Mesothelial cell of epicardium (in vitro differentiated cells): ENCODE measurements at regions not wholly inside any gene's neighbourhood (a gene's known extent, or its start where the extent isn't known, plus 50 kb on each side); places are given as distances from the start of the nearest gene placed in this dataset.

Experiments used
- DNase-seq, 2 experiments: peaks; one replicate each; pipeline ENCODE4 v3.0.0; 2021; ENCODE audit warnings: low spot score in 2 of 2; ENCODE audit not compliant: unreplicated experiment in 2 of 2
- H3K27ac Mint-ChIP-seq: 2 replicates; pipeline ENCODE4 v1.8.0; 2021; ENCODE audit warnings: mixed read lengths
- H3K27me3 Mint-ChIP-seq: 2 replicates; pipeline ENCODE4 v1.8.0; 2021; ENCODE audit warnings: low read depth, mixed read lengths
- H3K36me3 Mint-ChIP-seq: 2 replicates; pipeline ENCODE4 v1.8.0; 2021; ENCODE audit warnings: mixed read lengths
- H3K4me1 Mint-ChIP-seq: 2 replicates; pipeline ENCODE4 v1.8.0; 2021; ENCODE audit warnings: mixed read lengths
- H3K4me3 Mint-ChIP-seq: 2 replicates; pipeline ENCODE4 v1.8.0; 2021; ENCODE audit warnings: mild to moderate bottlenecking, moderate library complexity, mixed read lengths
- H3K9me3 Mint-ChIP-seq: 2 replicates; pipeline ENCODE4 v1.8.0; 2021; ENCODE audit warnings: mixed read lengths
- CTCF ChIP-seq: fragments of 200-600 bp; sonication (generic); IDR thresholded peaks from one replicate; pipeline ENCODE4 v1.5.0; 2021; ENCODE audit warnings: antibody characterized with exemption; ENCODE audit not compliant: unreplicated experiment

DNA sequence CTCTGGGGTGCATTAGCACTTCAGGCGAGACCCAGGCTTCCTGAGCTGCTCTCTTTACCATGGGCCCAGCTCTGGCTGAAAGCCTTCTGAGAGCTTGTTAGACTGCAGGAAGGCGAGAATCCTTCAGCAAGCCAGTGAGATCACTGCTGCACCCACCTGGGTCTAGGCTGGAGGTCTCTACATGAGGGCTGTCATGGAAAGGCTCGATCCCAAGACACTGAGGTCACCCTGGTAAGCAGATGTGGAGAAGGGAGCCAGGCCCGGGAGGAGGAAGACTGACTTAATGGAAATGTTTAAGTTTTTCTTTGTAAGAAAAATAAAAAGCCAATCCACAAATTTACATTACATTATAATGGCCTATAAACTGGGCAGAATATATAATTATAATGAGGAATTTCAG, 684.5 kb downstream of the TNS3 start:
- H3K27me3 Mint-ChIP-seq = peaks cover 18% of the 10 kb centered on the region
- DNase-seq = no peak
- no peak for TF ChIP-seq CTCF
- no peak overlapping the region for H3K4me3 Mint-ChIP-seq
- H3K9me3 Mint-ChIP-seq = peaks cover 21% of the 10 kb centered on the region
- H3K36me3 Mint-ChIP-seq = peaks cover 5% of the 10 kb centered on the region
- peaks cover 15% of the 10 kb centered on the region for H3K4me1 Mint-ChIP-seq
- H3K27ac Mint-ChIP-seq = no peak overlapping the region

- Mint-ChIP-seq H3K9me3 (peaks cover 48% of the 10 kb centered on the region), H3K27ac (no peak overlapping the region), H3K4me1 (peaks cover 12% of the 10 kb centered on the region), H3K4me3 (no peak overlapping the region), H3K27me3 (no peaks in the 10 kb centered on the region), H3K36me3 (peaks cover 14% of the 10 kb centered on the region)
- no peak for TF ChIP-seq CTCF
- no peak for DNase-seq
Observed at GRCh38 chr7:46886669-46887374, 695.1 kb downstream of the TNS3 start.

GRCh38 chr7:46885167-46885566, 696.7 kb downstream of the TNS3 start:
- H3K36me3 Mint-ChIP-seq = peaks cover 14% of the 10 kb centered on the region
- H3K27me3 Mint-ChIP-seq = no peaks in the 10 kb centered on the region
- peaks cover 39% of the 10 kb centered on the region for H3K9me3 Mint-ChIP-seq
- no peak overlapping the region for H3K4me3 Mint-ChIP-seq
- H3K4me1 Mint-ChIP-seq = peaks cover 23% of the 10 kb centered on the region
- no peak for DNase-seq
- H3K27ac Mint-ChIP-seq = no peak overlapping the region
- TF ChIP-seq CTCF = no peak

DNA sequence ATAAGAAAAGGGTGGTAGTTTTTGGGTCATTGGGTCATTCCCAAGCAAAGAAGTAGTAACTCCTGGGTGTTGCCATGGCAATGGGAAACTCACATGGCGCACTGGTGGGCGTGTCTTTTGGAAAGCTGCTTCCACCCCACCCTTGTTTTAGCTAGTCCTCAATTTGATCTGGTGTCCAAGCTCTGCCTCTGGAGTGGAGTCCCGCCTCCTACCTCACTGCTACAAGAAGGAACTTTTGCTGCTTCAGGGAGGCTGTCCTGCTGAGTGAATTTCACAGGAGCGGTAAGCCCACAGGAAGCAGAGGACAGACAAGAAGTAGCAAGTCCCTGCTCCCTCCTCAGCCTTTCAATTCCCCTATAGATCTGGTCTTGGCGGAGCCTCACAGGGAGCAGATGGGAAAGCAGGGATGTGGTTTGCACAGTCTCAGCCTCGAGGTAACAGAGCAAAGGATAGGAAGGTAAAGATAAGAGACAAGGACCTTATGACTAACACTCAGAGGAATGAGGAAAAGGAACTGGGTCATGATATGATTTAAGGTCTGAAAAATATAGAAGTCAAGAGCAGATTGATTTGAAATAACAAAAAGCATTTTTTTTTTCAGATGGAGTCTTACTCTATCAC, 700.3 kb downstream of the TNS3 start:
- Mint-ChIP-seq H3K36me3 (peaks cover 8% of the 10 kb centered on the region), H3K9me3 (peaks cover 24% of the 10 kb centered on the region), H3K4me3 (no peak overlapping the region), H3K4me1 (peaks cover 35% of the 10 kb centered on the region), H3K27ac (peak overlapping the region; percentile 55), H3K27me3 (no peaks in the 10 kb centered on the region)
- no peak for DNase-seq
- no peak for TF ChIP-seq CTCF

DNA sequence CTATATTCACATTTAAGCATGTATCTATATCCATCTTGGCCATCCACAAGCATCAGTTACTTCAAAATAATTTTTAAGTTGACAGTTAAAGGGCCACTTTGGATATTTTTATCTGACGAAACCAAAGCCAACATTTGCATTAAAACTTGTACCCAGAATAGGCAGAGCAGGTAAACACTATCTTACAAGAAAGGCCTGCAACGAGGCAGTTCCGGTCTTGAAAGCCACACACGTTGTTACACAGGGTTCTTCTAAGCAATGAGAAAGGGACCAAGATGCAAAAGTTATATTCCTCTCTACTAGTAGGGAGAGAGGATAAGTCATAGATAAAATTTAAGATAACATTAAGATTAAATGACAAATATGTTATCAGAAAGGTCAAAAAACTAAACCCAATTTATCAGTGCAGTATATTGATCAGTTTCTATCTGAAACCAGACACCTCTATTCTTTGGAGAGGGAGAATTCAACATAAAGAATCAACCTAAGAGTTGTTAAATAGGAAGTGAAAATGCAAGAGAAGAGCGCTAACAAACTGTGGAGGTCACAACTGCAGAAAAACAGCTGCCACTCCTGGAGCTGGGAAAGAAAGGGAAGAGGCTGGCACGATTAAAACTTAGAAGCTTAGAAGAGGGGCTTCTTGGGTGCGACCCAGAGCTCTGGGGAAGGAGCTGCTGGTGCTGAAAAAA, 701.3 kb downstream of the TNS3 start:
- no peak for TF ChIP-seq CTCF
- Mint-ChIP-seq H3K9me3 (peaks cover 29% of the 10 kb centered on the region), H3K4me3 (no peak overlapping the region), H3K27ac (peak overlapping the region; percentile 43), H3K27me3 (no peaks in the 10 kb centered on the region), H3K4me1 (peaks cover 33% of the 10 kb centered on the region), H3K36me3 (peaks cover 6% of the 10 kb centered on the region)
- DNase-seq = no peak
